ENCODE measurements at regions not wholly inside any gene's neighbourhood (a gene's known extent, or its start where the extent isn't known, plus 50 kb on each side); places are given as distances from the start of the nearest gene placed in this dataset.
"Not testable (repeated sequence)": the region's sequence is repeated elsewhere in the genome, so short reads cannot be mapped to it uniquely, and the experiment has no call there.

GRCh38 chr6:9095137-9095536, 659.8 kb upstream of the SLC35B3 start:
- DNase-seq (ENCODE audit: low spot score) = no peak

GRCh38 chr6:9089724-9090123, 654.4 kb upstream of the SLC35B3 start:
- no peak for DNase-seq (ENCODE audit: low spot score)

DNA sequence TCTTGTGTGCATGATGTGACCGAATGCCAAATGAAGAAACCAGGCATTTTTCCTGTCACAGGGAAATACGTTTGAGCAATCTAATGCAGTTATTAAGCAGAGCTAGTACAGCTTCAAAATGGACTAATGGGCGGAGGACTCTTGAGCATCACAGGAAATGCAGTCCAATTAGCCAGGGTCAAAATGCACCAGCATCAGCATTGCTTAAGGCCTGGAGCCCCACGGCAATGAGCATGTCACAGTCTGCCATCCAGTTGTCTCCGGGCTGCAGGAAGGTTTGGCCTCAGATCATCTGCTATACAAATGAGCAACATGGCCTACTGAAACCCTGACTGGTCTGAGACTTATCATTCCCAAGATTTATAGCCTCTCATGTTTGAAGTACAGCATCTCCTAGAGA, 652.1 kb upstream of the SLC35B3 start:
- DNase-seq (ENCODE audit: low spot score) = no peak

GRCh38 chr6:9086331-9086730, 651.0 kb upstream of the SLC35B3 start:
- no peak for DNase-seq (ENCODE audit: low spot score)

GRCh38 chr6:9085709-9086070, 650.3 kb upstream of the SLC35B3 start:
- DNase-seq (ENCODE audit: low spot score) = no peak

- DNase-seq (ENCODE audit: low spot score) = no peak
These were observed 649.8 kb upstream of the SLC35B3 start for GRCh38 chr6:9085054-9085708.

- no peak for DNase-seq (ENCODE audit: low spot score)
These were observed 647.8 kb upstream of the SLC35B3 start for GRCh38 chr6:9083108-9083507.

- no peak for DNase-seq (ENCODE audit: low spot score)
These were observed 631.4 kb upstream of the SLC35B3 start for GRCh38 chr6:9066726-9067125.

- no peak for DNase-seq (ENCODE audit: low spot score)
These were observed 628.8 kb upstream of the SLC35B3 start for GRCh38 chr6:9064156-9064555.

DNA sequence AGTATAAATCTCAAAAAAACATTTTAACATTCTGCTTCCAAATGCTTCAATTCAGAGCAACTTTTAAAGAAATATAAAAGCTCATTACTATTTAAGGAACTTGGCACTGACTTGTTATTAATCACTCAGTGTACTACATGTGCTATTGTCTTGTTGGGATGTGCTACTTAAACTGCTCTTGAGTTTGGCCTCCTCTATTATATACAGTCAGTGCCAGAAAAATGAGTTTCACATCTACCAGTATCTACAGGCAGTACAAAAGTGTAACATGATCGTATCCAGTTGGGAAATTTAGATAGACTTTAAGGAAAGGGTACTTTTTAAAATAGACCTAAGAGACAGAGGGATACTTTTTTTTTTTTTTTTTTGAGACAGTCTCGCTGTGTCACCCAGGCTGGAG, 627.3 kb upstream of the SLC35B3 start:
- DNase-seq (ENCODE audit: low spot score) = no peak

DNA sequence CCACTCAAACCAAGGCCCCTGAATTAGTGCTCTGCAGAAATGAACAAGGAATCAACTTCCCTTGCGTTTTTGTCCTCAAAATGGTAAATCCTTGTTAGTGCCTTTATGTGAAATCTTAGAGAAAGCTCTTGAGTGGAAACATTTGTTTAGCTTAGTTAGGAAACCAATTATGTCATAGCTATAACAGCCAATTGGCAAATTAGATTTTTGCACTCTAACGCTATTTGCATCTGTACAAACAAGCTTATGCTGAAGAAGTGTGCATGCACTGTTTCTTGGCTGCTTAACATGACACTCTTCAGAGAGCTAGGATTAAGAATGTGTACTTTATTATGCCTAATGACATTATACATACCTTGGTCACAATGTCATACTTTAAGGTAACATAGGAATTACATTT, 622.6 kb upstream of the SLC35B3 start:
- no peak for DNase-seq (ENCODE audit: low spot score)

- DNase-seq (ENCODE audit: low spot score) = no peak
These were observed 621.2 kb upstream of the SLC35B3 start for GRCh38 chr6:9056556-9056955.

GRCh38 chr6:9044426-9044825, 609.1 kb upstream of the SLC35B3 start:
- no peak for DNase-seq (ENCODE audit: low spot score)

DNA sequence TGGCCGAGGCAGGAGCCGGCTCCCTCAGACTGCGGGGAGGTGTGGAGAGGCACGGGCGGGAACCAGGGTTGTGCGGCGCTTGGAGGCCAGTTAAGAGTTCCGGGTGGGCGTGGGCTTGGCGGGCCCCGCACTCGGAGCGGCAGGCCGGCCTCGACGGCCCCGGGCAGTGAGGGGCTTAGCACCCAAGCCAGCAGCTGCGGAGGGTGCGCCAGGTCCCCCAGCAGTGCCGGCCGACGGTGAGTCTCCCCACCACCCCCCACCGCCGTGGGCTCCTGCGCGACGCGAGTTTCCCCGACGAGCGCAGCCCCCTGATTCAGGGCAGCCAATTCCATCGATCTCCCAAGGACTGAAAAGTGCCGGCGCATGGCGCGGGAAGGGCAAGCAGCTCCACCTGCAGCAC, 605.4 kb upstream of the SLC35B3 start:
- DNase-seq (ENCODE audit: low spot score) = no peak

GRCh38 chr6:9039258-9039657, 603.9 kb upstream of the SLC35B3 start:
- DNase-seq (ENCODE audit: low spot score) = no peak

- DNase-seq (ENCODE audit: low spot score) = no peak
These were observed 592.7 kb upstream of the SLC35B3 start for GRCh38 chr6:9028086-9028485.

DNA sequence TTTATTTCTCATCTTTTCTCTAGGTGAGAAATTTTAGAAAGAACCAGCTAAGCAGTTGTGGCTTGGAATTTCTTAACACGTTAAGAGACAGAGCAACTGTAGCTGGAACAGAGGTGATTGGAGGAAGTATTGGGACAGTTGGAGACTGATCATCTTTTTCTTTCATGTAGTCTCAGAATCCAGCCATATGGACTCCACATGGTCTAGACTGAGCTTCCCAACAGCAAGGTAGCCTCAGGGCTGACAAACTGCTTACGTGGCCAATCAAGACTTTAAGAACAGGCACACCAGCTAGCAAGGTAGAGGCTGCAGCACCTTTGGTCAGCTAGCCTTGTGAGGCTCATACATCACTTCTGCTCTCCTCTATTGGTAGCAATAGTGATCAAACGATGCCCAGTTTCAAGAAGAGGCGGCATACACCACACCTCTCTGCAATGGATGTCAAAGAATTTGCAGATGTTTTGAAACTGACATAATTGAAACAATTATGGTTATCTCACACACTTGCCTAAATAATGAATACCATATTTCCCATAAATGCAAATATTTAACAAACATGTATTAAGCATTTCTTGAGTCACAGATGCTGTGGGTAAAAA, 590.5 kb upstream of the SLC35B3 start:
- DNase-seq (ENCODE audit: low spot score) = no peak

DNA sequence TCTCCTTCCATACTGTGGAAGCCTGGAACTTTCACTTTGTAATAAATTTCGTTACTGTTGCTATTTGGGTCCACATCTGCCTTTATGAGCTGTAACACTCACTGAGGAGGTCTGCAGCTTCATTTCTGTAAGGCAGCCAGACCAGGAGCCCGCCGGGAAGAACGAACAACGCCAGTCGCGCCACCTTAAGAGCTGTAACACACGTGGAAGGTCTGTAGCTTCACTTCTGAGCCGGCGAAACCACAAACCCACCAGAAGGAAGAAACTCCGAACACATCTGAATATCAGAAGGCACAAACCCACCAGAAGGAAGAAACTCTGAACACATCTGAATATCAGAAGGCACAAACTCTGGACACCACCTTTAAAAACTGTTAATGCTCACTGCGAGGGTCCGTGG, 589.9 kb upstream of the SLC35B3 start:
- no peak for DNase-seq (ENCODE audit: low spot score)

GRCh38 chr6:9024246-9024645, 588.9 kb upstream of the SLC35B3 start:
- DNase-seq (ENCODE audit: low spot score) = not testable (repeated sequence)

GRCh38 chr6:9020001-9020400, 584.7 kb upstream of the SLC35B3 start:
- no peak for DNase-seq (ENCODE audit: low spot score)

DNA sequence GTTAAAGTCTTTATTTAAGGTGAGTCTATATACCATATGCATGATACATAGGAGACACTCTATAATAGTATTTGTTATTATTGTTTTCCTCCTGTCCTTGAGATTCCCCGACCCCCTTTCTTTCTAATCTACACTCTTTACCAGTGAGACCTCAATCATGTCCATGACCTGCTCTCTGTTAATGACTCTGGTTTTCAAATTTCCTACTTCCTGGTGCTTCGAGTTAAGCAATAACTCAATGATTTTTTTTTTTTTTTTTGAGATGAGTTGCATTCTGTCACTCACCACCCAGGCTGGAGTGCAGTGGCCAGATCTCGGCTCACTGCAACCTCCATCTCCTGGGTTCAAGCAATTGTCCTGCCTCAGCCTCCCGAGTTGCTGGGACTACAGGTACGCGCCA, 574.6 kb upstream of the SLC35B3 start:
- no peak for DNase-seq (ENCODE audit: low spot score)

DNA sequence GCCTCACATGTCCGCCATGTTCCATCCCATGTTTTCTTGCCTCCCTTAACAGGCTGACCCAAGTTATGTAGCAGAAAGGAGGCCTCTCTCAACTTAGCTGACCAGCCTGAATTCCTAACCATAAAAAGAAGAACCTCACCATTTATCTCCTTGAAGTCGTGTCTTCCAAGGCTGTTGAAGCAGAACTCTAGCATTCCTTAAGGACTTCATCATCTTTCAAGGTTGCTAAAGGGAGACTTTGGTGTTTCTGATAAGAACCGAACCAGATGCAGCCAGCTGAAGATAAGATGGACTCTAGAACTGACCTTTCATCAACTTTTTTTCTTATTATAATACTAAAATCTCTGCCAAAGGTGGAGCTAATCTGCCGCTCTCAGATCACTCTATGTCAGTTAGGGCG, 571.7 kb upstream of the SLC35B3 start:
- no peak for DNase-seq (ENCODE audit: low spot score)

- no peak for DNase-seq (ENCODE audit: low spot score)
These were observed 567.5 kb upstream of the SLC35B3 start for GRCh38 chr6:9002833-9003232.

- DNase-seq (ENCODE audit: low spot score) = no peak
These were observed 559.8 kb upstream of the SLC35B3 start for GRCh38 chr6:8995156-8995555.

Data from iPS-NIHi11 (cell line).